ENCODE measurements at regions not wholly inside any gene's neighbourhood (a gene's known extent, or its start where the extent isn't known, plus 50 kb on each side); places are given as distances from the start of the nearest gene placed in this dataset.
A peak's percentile ranks its signal among the peaks of the same experiment; 100 is the strongest.

- Histone ChIP-seq H3K4me3 (no peak overlapping the region), H3K9me3 (no peaks in the 10 kb centered on the region), H3K4me1 (no peaks in the 10 kb centered on the region), H3K27ac (no peak overlapping the region), H3K27me3 (no peaks in the 10 kb centered on the region), H3K36me3 (no peaks in the 10 kb centered on the region)
- DNase-seq (no peak), ATAC-seq (ENCODE audit: low FRiP score in 2 of 2) (no peak)
- TF ChIP-seq EP300 (IDR thresholded peaks at IDR 0.05) (no peak), POLR2A (IDR thresholded peaks at IDR 0.05) (no peak), CTCF (IDR thresholded peaks at IDR 0.05) (no peak), POLR2AphosphoS5 (IDR thresholded peaks at IDR 0.05) (no peak)
- WGBS, 2 donors: 81 to 88% methylated on average over 4 of the region's 4 CpGs
Measured at GRCh38 chr13:84925443-84925842, 873.8 kb downstream of the SLITRK6 start.

GRCh38 chr13:84923831-84924230 is 875.4 kb downstream of the SLITRK6 start:
- TF ChIP-seq POLR2AphosphoS5 (IDR thresholded peaks at IDR 0.05) (no peak), POLR2A (IDR thresholded peaks at IDR 0.05) (no peak), CTCF (IDR thresholded peaks at IDR 0.05) (no peak), EP300 (IDR thresholded peaks at IDR 0.05) (no peak)
- H3K27me3 ChIP-seq: no peaks in the 10 kb centered on the region
- H3K9me3 ChIP-seq: no peaks in the 10 kb centered on the region
- H3K36me3 ChIP-seq: no peaks in the 10 kb centered on the region
- H3K4me3 ChIP-seq: no peak overlapping the region
- H3K27ac ChIP-seq: no peak overlapping the region
- 34 to 41% methylated on average over 1 of the region's 1 CpG for WGBS, 2 donors
- no peak for ATAC-seq (ENCODE audit: low FRiP score in 2 of 2)
- DNase-seq: no peak
- no peaks in the 10 kb centered on the region for H3K4me1 ChIP-seq

GRCh38 chr13:84917252-84917878 is 881.9 kb downstream of the SLITRK6 start:
- WGBS, 2 donors: 42 to 43% methylated on average over 4 of the region's 4 CpGs
- Histone ChIP-seq H3K27me3 (no peaks in the 10 kb centered on the region), H3K4me3 (no peak overlapping the region), H3K27ac (no peak overlapping the region), H3K36me3 (no peaks in the 10 kb centered on the region), H3K4me1 (no peaks in the 10 kb centered on the region), H3K9me3 (no peaks in the 10 kb centered on the region)
- ATAC-seq (ENCODE audit: low FRiP score in 2 of 2): peak in 1 of 2 donors; percentile 49
- TF ChIP-seq CTCF (IDR thresholded peaks at IDR 0.05) (peak in 4 of 6 experiments; percentile 14 to 26 (median 21)), POLR2AphosphoS5 (IDR thresholded peaks at IDR 0.05) (no peak)
- no peak for DNase-seq

GRCh38 chr13:84912720-84913119 is 886.5 kb downstream of the SLITRK6 start:
- ATAC-seq (ENCODE audit: low FRiP score in 2 of 2) (no peak), DNase-seq (no peak)
- 79 to 92% methylated on average over 2 of the region's 2 CpGs for WGBS, 2 donors
- no peaks in the 10 kb centered on the region for H3K27me3 ChIP-seq
- no peaks in the 10 kb centered on the region for H3K4me1 ChIP-seq
- no peak overlapping the region for H3K27ac ChIP-seq
- H3K4me3 ChIP-seq: no peak overlapping the region
- H3K9me3 ChIP-seq: no peaks in the 10 kb centered on the region
- TF ChIP-seq CTCF (IDR thresholded peaks at IDR 0.05): no peak
- no peak for TF ChIP-seq POLR2A (IDR thresholded peaks at IDR 0.05)
- no peak for TF ChIP-seq EP300 (IDR thresholded peaks at IDR 0.05)
- no peaks in the 10 kb centered on the region for H3K36me3 ChIP-seq

GRCh38 chr13:84910423-84910822 is 888.8 kb downstream of the SLITRK6 start:
- H3K36me3 ChIP-seq: no peaks in the 10 kb centered on the region
- no peak for TF ChIP-seq CTCF (IDR thresholded peaks at IDR 0.05)
- no peak for TF ChIP-seq POLR2AphosphoS5 (IDR thresholded peaks at IDR 0.05)
- no peak for TF ChIP-seq POLR2A (IDR thresholded peaks at IDR 0.05)
- no peak for TF ChIP-seq EP300 (IDR thresholded peaks at IDR 0.05)
- DNase-seq: no peak
- no peak for ATAC-seq (ENCODE audit: low FRiP score in 2 of 2)
- no peak overlapping the region for H3K4me3 ChIP-seq
- no peaks in the 10 kb centered on the region for H3K27me3 ChIP-seq
- no peak overlapping the region for H3K27ac ChIP-seq
- no peaks in the 10 kb centered on the region for H3K9me3 ChIP-seq
- WGBS, 2 donors: 65 to 90% methylated on average over 2 of the region's 2 CpGs
- H3K4me1 ChIP-seq: no peaks in the 10 kb centered on the region

Data from upper lobe of left lung (tissue), 6 donors.